H1 (cell line): ENCODE measurements at regions not wholly inside any gene's neighbourhood (a gene's known extent, or its start where the extent isn't known, plus 50 kb on each side); places are given as distances from the start of the nearest gene placed in this dataset.

Experiments
- BCL11A ChIP-seq, 2 experiments: IDR thresholded peaks; one replicate each; pipeline ENCODE4 v1.6.1; 2011; ENCODE audit warnings: low read depth in 2 of 2, low read length in 2 of 2, mild to moderate bottlenecking in 2 of 2
- CBX8 ChIP-seq: fragments of 300-800, 300-1000 bp; sonication (generic); IDR thresholded peaks from 2 replicates; pipeline ENCODE4 v1.7.1; 2016; ENCODE audit warnings: low read depth, low read length, borderline replicate concordance
- CHD7 ChIP-seq: fragments of 300-600 bp; sonication (generic); IDR thresholded peaks from 2 replicates; pipeline ENCODE4 v1.7.1; 2012; ENCODE audit warnings: low read length, moderate library complexity, mild to moderate bottlenecking, inconsistent platforms; ENCODE audit not compliant: insufficient replicate concordance
- CTCF ChIP-seq, 3 experiments: IDR thresholded peaks; 1 replicate in 2 of 3; 2 replicates in 1 of 3; pipeline versions ENCODE4 v1.5.1 to v1.6.1; 2011; ENCODE audit warnings: low read length in 3 of 3, mild to moderate bottlenecking in 3 of 3, inconsistent platforms in 2 of 3, low read depth in 1 of 3, moderate library complexity in 1 of 3; ENCODE audit not compliant: insufficient read depth in 1 of 3; ENCODE audit errors: control extremely low read depth in 1 of 3
- FOSL1 ChIP-seq: IDR thresholded peaks from 2 replicates; pipeline ENCODE4 v1.6.1; 2011; ENCODE audit warnings: mild to moderate bottlenecking, low read depth, low read length, moderate library complexity; ENCODE audit not compliant: insufficient read depth
- RBBP5 ChIP-seq: IDR thresholded peaks from 2 replicates; pipeline ENCODE4 v1.7.1; 2012; ENCODE audit warnings: low read depth, mild to moderate bottlenecking, inconsistent platforms, low read length, moderate library complexity, borderline replicate concordance
- RFX5 ChIP-seq: IDR thresholded peaks from 2 replicates; pipeline ENCODE4 v1.6.1; 2011; ENCODE audit warnings: low read depth, low read length, improper control_type of control experiment, borderline replicate concordance
- TAF1 ChIP-seq: IDR thresholded peaks from 2 replicates; pipeline ENCODE4 v1.6.1; 2011; ENCODE audit warnings: mild to moderate bottlenecking, low read depth, low read length
- TBP ChIP-seq: IDR thresholded peaks from 2 replicates; pipeline ENCODE4 v1.6.1; 2011; ENCODE audit warnings: low read depth, low read length, improper control_type of control experiment
- YY1 ChIP-seq: IDR thresholded peaks from 2 replicates; pipeline ENCODE4 v1.6.1; 2011; ENCODE audit warnings: low read depth, mild to moderate bottlenecking, low read length

DNA sequence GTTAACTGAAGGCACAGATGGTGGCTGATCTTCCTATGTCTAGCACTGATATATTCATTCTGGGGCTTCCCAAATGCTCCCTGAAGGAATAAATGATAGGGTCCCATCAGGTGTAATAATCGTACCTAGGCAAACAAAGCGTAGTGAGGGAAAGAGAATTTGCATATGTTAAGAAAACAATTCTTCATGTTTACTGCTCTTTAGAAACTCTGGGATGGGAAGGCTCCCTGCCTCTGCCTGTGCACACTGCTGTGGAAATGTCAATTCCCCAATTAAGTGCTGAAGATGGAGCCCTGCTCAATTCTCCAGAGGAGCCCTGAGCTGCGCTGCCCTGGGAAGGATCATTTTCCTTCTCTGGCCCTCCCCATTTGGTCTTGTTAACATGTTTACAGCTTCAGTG is 380.9 kb upstream of the ADARB2 start (continued):
- no peak for TF ChIP-seq CHD7
- no peak for TF ChIP-seq CTCF (IDR thresholded peaks at IDR 0.05; ENCODE audit: control extremely low read depth in 1 of 3, insufficient read depth in 1 of 3, low read depth in 1 of 3, low read length in 3 of 3)
- no peak for TF ChIP-seq TBP
- no peak for TF ChIP-seq BCL11A (IDR thresholded peaks at IDR 0.05; ENCODE audit: low read depth in 2 of 2, low read length in 2 of 2)
- no peak for TF ChIP-seq RBBP5
- no peak for TF ChIP-seq CBX8
- no peak for TF ChIP-seq RFX5
- TF ChIP-seq FOSL1: no peak
- TF ChIP-seq TAF1: no peak
- TF ChIP-seq YY1: no peak
